Stimulated activated CD4-positive, alpha-beta T cell treated with anti-CD3 and anti-CD28 coated beads, Interleukin-15, amount 100 ng/mL, for 1 hour (primary cell): ENCODE measurements at regions not wholly inside any gene's neighbourhood (a gene's known extent, or its start where the extent isn't known, plus 50 kb on each side); places are given as distances from the start of the nearest gene placed in this dataset.

Experiments
- DNase-seq, 2 donors: peaks; one replicate each; pipeline ENCODE4 v3.0.0-alpha.2; 2020; ENCODE audit warnings: low read depth in 1 of 2, low spot score in 1 of 2

DNA sequence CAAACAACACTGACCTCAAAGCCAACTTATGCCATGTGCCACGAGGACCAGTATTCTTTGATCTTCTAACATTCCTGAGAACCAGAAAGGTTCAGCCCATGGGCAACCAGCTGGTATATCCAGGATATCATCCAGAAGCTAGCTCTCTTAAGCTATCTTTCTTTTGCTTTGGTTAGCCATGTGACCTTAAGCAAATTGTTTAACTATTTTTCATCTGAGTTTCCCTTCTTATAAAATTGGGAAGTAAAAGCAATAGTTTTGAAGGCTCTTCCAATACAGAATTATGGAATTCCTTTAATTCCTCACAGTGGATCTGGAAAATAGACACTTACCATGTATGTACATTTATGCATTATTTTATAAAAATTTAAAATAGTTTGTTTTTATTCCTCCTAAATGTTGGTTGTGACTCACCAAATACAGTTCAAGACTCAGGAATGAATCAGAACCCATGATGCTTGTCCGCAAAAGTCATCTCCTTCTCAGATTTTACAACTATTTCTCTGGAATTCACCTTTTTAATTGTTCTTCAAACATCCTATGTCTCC, 435.7 kb downstream of the ZEB2 start:
- DNase-seq: no peak

DNA sequence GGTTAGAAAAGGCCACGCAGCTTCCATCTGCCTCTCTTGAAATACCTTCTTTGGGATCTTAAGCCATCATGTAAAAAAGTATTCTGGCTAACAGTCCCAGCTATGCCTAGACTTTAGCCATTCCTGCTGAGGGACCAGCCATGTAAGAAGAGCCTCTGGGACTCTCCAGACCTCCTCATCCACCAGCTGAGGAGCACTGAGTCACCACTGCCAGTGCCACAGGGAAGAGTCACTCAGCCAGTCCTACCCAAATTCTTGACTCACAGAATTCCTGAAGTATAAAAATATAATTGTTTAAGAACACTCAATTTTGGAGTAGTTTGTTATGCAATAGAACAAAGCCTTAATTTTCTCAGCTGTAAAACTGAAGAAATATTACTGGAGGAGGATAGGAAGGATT, 436.7 kb downstream of the ZEB2 start:
- DNase-seq: no peak

DNA sequence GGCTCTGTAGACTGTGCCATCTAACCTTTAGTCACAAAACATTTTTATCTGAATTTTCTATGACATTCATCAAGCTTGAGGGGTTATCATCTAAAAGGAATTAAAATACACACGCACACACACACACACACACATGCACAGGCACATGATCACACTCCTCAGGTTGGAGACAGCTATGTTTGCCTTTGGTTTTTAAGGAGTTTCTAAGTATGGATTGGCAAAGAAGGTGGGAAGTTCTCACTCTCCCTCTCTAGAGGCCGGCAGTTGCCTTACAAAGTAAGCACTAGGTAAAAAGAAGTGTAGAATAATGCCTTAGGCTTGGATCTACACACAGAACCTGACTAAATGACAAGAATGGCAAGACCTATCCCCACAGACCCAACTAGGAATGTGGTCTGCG, 437.1 kb downstream of the ZEB2 start:
- DNase-seq: no peak

DNA sequence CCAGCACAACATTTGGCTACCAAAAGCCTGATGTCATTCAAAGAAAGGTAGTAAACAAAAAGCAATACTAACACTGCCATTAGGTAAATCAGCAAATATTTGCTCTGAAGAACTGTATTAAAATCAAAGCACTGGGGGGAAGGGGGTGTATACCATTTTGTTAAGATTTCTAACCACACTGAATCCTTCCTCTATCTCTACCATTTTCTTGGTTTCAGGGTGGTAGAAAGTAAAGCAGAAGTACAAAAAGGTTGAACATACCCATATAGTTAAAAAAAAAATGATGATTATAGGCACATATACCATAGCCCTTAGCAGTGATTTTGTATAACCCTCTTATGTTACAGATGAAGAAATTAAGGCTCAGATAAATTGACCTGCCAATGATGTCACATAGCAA, 437.6 kb downstream of the ZEB2 start:
- no peak for DNase-seq

DNA sequence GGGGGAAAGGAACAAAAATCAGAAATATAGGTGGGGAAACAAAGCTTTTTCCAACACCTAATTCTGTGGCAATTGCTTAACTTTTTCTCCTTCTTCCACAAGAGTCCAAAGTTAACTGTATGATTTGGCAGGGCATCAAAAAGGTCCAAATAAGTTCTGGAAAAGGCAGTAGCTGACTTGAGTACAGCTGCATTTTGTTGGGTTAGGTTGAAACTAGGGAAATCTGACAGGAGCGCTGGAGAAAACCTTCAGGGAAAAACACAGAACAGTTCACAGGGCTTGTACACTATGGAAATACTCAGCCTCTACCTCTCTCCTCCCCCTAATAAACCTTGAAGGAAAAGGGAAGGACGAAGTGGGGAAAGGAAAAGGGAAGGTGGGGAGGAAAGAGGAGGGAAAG, 438.6 kb downstream of the ZEB2 start:
- DNase-seq: no peak

DNA sequence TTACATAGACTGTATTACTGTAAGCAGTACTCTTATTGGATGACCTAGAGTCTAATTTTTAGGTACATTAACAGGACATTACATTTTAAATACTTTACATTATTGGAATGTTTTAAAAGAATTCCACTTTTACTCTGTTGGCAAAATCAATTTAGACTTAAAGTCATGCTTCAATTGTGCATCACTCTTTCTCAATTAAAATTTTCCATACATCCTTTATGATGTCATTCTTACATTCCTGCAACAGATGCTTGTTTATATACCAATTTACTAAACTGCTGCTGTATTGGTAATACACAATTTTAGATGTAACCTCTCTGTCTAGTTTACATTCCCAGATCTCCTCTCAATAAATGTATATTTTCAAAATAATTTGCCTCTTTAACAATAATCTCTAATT, 440.1 kb downstream of the ZEB2 start:
- no peak for DNase-seq

DNA sequence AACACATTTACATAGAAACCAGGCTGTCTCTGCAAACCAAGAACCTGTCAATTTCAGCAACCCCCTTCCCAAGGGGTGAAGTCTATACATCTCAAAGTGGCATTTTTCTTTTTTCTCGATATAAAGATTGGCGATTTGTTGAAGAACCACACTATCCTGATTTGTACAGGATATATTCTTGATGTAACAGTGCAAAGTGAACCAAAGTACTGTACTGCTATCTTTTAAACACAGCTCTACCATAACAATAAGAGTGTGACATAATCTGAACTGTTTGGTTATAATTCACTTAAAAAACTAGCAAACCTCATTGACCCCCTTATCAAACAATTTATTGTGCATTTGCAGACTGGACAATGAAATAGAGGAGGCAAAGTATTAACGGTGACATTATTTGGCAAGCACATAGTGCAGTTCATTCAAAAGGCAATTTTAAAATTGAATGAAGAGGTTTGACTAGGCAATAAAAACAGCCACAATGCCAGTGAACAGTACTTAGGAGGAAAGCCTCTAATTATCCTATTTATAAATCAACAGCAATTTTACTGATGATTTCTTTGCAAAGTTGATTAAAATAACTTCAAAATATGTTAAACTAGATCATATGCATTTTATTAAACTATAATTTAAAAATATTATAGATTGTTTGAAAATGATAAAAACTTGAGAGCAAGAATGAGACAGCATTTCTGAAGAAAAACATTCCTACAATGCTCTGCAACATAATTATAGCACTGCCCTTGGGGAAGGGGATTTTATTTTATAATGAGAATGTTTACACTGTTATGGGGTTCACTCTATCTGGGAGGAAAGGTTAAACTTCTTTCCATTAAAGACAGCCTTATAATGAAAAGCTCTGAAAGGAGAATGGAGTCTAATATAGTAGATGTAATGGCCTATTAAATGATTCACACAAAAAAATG, 440.9 kb downstream of the ZEB2 start:
- no peak for DNase-seq

DNA sequence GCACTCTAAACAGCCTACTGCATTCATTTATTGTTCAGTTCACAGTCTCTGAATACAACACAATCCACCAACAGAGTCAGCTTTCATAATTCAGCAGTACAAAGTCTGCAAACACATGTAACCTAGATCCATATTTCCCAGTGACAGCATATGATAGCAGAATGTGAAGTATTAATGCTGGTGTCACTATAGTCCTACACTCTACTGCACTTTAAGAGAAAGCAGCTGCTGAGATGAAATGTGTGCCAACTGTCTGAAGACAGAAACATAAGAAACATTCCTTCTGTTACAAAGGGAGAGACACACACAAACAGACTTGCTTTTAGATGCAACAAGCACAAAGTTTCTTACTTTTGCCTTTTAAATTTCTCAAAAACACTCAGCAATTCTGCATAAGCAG, 441.8 kb downstream of the ZEB2 start:
- no peak for DNase-seq

DNA sequence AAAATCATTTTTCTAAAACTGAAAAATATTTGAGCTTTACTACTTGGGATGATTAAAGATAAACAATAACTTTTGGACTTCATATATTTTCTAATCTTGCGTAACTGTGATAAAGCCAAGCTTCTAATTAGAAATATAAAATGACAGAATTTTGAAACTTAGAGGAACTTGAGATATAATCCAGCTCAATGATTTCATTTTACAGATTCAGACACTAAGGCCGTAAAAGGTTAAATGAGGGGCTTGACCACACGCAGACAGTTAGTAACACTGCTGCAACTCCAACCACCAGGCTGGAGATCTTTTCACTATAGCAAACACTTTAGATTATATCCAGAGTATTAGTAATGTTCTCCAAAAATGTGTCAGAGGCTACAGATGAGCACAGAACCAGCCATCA, 445.5 kb downstream of the ZEB2 start:
- DNase-seq: no peak

DNA sequence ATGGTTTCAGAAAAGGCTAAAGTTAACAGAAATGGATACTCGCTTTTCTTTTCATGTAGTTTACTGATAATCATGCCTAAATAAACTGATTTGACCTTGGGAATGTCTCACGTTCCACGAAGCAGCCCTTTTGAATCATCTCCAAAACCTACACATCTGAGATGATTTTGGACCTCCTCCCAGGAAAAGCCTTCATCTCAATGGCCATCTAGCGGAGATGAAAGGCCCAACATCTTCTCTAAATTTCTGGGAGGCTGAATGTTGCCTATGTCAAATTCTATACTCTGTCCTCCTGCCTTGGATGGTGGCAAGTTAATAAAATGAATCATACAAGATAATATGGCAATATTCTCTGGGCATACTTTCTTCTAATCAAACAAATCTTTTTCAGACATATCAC, 448.5 kb downstream of the ZEB2 start:
- DNase-seq: no peak

DNA sequence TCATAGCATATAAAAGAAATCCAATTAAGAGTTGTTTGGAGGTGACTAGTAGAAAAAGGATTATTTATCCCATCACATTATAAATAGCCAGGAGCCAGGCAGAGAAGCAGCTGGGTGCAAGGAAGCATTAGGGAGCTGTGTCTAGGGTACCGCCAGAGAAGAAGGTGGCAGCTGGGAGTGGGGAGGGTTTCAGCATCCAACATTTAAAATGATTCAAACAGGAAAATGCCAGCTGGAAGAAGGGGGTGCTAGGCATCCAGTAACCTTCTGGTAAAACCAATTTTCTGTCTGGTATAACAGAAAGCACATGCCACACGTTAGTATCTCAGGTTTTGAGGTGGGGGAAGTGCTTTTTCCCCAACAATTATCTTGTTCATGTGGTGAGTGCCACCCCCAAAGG, 452.4 kb downstream of the ZEB2 start:
- no peak for DNase-seq

DNA sequence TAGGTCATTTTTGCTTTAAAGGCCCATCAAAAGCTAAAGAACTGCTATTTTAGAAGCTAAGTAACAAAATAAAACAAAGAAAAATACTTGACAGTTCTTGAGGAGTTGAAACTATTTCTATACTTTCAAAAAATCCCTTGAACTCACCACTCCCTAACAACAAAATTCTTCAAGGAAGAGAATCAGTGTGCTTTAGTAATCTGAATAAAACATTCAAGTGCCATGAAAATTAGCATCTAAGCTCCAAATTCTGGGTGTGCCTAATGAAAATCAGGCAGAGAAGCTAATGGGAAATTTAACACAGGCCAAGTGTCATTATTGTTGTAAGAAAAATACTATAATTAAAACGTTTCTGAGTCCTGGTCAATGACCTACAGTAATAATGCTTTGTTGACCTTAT, 456.3 kb downstream of the ZEB2 start:
- DNase-seq: no peak

DNA sequence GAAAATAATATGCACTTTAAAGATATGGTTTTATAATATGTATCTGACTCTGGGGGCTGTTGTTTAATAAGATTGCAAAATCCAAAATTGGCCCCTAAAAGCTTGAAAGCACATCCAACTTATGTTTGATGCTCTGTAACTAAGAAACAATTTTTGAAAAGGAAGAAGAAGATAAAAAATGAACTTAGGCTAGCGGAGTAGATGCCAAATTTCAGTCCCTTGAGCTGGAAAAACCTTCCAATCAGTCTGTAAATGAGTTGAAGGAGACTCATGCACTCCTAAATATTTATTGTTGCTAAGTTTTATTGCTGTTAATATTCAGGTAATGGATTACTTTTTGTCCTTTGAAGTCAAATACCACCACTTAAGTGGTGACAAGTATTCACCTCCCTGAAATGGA, 465.0 kb downstream of the ZEB2 start:
- no peak for DNase-seq

DNA sequence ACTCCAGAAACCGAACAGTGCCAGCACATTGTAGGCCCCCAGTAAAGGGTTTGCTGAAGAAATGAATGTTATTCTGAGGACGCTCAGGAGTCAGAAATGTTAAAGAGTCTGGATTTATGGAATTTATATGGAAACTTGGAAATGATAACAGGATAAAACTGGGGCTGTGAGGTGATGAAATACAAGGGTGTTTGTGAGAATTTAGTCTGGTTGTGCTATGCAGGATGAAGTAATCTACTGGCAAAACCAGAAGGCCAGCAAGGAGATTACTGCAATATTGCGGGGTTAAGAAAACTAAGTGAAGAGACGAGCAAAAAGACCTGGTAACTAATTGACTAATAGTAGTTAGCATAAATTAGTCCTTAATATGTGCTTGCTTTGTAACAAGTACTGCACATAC, 467.8 kb downstream of the ZEB2 start:
- DNase-seq: no peak

DNA sequence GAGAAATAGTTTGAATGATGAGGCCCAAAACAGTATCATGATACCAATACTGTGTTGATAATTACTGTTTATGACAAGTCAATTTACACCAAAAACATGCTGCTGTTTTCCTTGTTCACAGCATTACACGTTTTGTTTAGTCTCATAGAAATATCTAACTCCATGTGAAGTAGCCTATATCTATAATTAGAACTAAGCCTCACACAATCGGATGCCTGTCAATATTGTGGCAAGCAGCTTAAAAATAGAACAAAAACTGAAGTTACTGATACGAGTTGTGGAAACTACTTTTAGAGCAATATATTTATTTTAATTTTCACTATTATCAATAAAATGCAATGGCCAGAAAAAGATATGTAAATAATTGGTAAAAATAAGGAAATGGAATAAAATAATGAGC, 470.8 kb downstream of the ZEB2 start:
- no peak for DNase-seq

DNA sequence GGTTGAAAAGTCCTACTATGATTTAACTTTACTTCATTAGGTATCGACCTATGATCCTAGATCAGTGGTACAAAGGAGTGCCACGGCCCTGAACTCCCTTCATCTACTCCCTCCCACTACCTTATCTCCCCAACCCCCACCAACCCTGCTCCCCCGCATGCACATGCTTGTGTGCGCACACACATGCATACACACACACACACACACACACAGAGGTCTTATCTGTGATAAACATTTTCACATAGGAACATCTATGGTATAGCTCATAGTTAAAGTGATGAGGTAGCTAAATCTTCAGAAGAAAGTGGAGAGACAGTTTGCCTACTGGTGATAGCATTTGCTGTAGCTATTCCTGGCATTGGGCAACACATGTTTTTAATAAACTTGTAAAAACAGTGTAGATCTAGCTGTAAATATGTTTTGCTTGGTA, 471.3 kb downstream of the ZEB2 start:
- DNase-seq: no peak

DNA sequence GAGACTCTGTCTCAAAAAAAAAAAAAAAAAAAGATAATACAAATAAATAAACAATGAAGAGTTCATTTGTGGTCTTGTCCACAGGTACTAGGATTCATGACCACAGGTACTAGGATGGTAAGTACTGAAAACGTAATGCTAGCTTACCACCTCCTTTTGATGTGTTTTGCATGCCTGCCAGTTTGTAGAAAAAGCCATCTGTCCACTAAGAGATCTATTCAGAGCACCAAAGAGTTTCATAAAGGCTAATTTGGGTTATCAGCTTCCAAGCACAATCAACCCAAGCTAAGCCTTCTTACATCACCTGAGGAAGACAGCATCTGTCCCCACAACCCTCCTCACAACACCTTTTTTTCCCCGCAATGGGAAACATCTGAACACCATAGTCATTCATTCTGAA, 477.2 kb downstream of the ZEB2 start:
- no peak for DNase-seq

DNA sequence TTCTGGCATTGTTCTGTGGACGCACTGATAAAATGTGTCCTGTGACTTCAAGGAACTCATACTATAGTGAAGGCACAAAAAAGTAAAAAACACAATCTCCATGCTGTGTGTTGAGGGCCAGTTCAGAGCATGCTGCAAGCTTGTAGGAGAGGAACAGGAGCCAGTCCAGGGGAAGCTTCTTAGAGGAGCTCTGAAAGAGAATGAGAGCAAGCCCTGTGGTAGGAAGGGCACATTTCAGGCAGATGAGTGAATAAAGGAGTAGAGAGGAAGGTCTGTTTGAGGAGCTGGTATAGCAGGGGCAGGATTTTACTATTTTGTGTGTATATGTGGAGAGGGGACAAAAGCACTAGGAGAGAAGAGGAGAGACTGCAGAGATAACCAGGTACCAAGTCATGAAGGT, 478.3 kb downstream of the ZEB2 start:
- no peak for DNase-seq

DNA sequence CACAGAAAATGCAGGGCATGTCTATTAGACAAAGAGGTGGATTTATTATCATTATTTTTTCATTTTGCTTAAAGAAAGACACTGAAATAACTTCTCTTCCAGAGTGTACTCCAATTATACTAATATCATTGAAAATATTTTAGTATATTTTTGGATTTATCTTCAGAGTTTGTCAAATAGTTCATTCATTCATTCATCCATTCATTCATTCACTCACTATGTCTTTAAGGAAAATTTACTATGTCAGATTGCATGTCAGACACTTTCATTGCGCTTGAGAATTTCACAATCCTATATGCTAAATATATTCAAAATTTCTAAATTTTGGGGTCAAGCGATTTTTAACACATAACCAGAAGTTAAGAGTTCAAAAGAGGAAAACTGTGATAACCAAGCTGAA, 479.1 kb downstream of the ZEB2 start:
- no peak for DNase-seq

DNA sequence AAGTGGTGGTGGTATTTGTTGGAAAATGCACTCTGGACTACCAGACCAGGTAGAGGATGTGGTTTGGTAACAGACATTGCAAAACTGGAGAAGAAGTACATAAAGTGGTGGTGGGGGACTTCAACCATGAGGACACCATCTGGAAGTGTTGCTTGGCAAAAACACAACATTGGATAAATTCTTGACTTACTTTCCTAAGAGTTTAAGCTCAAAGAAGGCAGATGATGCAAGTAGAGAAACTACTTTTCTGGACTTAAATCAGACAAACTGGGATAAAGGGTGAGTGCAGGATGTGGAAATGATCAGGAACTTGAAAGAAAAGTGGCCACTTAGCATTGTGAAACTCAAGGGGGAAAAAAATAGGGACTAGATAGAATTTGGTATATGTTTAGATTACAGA, 487.4 kb downstream of the ZEB2 start:
- DNase-seq: no peak

DNA sequence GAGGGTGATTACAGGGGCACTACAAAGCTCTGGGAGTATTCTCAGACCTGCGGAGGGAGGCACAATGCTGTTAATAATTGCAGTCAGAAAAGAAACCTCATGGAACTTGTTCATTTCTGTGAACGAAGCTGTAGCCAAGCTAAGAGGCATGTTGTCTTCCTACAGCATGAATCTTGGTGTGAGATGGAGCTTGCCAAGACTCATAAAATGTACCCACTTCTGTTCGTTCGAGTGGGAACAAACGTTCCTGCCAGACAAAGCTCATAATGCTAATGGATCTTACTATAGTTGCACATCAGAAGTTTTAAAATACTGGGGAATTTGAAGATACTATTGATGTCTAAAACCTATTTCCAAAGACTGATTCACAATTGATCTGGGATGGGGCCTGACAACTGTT, 489.1 kb downstream of the ZEB2 start:
- DNase-seq: no peak

DNA sequence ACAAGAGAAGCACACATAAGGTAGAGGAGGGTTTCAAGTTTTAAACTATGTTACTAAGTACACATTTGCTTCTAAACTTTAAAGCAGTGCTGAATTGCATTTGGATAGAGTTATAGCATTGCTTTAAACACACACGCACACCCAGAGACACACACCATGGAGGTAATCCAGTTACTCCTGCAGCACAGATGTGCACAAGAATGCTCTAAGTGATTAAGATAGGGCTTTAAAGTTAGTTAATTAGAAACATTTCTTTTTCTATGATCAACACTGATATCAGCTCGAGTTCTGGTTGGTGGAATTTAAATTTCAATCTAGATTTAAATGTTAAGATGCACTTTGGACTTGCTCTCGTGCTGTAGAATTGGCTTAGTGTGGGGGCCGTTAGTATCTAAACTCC, 492.3 kb downstream of the ZEB2 start:
- DNase-seq: no peak

DNA sequence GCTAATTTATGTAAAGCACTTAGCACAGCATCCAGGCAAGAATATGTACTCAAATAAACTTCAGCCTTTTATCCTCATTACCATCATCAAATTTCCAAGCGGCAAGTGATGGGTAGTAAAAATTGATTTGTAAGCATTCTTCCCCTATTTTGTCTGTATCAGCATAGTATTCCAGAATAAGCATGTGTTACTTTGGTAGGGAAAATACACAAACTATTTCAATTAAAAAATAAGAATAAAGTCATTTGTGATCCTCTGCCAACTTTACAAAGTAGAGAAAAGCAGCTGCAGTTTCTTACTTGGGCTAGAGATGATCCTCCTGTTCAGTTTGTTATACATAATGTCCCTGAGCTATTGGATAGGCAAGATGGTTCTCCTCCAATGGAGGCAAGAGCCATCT, 493.2 kb downstream of the ZEB2 start:
- DNase-seq: no peak
